GM18508 (cell line): ENCODE measurements at regions not wholly inside any gene's neighbourhood (a gene's known extent, or its start where the extent isn't known, plus 50 kb on each side); places are given as distances from the start of the nearest gene placed in this dataset.

ENCODE experiments used
- ATAC-seq: cut with Tn5 transposase; IDR thresholded peaks from one replicate; pipeline ENCODE4 v1.9.1; 2021; ENCODE audit warnings: moderate number of reproducible peaks; ENCODE audit not compliant: insufficient read depth, unreplicated experiment

DNA sequence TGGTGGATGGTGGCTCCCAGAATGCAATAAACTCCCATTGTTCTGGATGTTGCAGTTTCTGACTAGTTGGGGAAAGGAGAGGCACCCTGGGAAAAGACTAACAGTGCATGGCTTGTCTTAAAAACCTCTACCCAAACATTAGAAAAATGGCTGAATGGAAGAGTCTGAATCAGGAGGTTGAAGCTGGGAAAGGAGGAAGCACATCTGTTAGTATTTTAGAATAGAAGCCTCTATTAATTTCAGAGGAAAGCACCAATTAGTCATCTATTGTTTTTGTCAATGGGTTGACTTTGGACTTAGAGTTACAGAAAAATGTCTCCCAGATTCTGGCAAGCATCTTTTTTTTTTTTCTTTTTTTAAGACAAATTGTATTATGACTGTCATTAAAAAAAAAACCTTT lies 56.1 kb upstream of the ELMO1 start:
- ATAC-seq, result no peak

DNA sequence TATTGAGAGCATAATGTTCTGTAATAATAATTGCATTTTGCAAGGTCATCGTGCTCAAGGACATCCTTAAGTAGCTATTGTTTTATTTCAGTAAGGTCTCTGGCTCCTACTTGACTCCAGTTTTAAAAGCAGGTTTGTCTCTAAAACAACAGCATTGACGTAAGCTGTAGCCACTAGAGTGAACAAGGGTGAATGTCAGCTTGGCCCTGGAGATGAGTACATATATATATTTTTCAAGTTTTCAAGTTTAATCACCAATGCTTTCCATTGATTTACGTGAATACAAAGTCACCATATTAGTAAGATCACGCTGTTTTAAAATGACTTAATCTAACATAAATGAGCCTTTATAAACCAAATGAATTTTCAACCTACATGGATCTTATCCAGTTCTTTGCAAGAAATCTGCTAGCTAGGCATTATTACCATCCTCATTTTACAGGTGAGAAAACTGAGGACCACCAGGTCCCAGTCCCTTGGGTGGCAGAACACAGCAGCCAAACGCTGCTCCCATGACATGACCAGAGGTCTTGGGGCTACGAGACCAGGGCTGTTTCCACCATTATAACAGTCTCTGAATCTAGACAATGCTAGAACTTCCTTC lies 57.2 kb upstream of the ELMO1 start:
- ATAC-seq, result no peak

DNA sequence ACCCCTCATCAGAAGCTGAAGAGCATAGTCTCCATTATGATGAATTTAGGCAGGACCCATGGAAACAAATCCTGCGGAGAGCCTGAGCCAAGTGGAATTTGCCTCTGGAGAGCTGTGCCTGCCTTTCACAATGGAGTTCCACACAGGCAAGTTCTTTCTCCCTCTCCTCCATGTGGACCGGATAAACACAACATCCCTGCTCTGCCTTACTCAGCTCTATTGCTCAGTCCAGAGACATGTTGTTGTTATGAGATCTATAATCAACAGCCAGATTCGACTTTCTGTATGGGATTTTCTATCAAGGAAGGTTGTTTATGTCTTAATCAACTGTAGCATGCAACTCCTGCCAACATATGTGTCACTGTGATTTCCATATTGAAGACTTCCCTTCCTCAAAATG lies 59.5 kb upstream of the ELMO1 start:
- ATAC-seq, result no peak

DNA sequence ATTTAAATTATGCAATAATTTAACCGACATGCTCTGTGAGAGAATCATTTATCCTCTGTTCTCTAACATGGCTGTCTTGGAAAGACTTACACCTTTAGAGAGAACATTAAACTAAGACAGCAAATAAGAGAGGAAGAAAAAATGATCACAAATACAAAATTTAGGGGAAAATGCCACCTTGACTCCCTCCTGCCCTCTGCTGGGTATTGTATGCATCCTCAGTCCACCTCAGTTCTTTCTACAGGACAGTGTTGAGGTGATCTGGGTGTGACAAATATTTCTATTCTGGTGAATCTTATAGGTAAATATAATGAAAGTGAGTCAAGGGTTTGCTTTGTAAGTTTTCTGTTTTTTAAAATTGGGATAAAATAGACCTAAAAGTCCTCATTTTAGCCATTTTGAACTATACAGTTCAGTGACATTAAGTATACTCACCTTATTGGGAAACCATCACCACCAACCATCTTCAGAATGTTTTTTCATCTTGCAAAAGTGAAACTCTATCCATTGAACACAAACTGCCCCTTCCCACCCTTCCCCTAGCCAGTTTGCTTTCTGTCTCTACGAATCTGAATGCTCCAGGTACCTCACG lies 61.5 kb upstream of the ELMO1 start:
- no peak for ATAC-seq

DNA sequence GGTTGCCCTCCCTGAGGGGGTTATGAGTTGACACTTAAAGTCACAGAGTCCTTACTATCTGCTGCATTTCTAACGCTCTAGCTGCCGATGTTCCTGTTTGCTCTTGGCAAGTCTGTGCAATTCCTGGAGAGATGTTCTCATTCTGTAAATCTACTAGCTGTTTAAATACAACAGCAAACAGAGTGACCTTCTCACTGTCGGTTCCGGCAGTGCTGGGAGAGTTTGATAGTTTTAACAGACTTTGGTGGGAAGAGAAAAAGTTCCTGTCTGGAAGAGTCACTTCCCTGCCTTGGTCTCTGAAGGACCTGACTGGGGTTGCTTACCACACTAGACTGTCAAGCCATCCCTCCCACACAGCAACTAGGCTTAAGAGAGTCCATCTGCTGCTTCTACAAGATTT lies 63.3 kb upstream of the ELMO1 start:
- no peak for ATAC-seq

DNA sequence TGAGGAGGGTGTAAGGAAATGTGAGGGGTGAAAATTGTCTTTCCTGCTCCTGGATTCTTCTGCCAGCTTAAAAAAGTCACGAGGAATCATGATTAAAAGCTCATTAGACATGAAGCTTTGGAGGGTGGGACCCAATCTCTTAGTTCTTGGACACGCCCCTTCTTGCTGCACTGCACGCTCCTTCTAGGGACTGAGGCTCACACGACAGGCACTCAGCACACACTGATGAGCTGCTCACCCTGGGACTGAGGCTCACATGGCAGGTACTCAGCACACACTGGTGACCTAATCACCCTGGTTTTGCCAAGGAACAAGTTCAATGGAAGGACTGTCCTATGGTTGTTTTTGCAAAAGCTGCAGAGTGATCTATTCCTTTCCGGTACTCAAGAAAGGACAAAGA lies 65.8 kb upstream of the ELMO1 start:
- no peak for ATAC-seq

DNA sequence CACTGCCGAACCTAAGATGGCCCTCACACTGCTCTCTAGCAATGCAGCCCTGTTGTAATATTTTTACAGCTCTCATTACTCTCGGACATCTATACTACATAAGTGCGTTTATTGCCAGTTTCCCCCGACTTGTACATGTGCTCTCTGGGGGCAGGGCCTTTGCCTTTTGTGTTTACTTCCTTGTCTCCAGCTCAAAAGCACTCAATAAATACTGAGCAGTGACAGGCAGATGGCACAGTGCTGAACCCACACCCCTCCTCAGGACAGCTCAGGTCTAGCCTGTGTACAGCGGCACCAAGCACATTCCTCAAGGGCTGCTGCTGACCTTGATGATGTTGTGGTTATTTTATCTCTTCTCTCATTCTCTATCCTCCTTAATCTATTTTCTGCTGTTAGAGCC lies 68.0 kb upstream of the ELMO1 start:
- ATAC-seq, result no peak

DNA sequence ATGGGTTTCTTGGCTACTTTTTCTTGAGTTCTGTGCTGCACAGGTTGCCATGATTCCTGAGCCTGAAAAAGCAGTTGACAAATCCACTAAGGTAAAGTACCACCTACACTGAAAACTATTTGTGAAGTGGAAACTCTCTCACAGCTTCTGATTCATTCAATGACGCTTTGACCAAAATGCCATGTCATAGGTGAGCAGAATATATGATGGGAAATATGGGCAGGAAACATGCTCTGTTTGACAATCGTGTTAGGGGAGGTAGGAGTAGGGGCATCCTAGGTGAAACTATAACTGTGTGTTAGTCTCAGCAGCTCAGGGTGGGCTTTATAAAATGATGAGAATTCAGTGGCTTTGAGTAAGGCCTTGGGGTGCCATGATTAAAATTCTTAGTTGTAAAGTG lies 69.6 kb upstream of the ELMO1 start:
- ATAC-seq, result no peak

DNA sequence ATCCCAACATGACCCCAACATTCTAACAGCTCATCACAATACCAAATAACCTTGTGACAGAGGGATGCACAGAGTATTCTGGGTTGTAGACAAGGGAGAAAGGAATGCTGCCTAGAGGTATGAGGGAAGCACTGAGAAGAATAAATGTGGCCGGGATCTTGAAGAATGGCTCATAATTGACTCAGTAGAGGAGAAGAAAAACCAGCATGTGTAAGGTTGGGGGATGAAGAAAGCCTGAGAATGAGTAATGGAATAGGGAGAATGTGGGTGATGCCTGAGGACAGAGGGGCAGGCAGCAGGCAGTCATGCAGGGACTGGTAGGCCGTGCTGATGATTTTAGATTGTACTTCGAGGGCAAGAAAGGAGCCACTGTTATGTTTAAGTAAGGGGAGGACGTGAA lies 75.4 kb upstream of the ELMO1 start:
- no peak for ATAC-seq

DNA sequence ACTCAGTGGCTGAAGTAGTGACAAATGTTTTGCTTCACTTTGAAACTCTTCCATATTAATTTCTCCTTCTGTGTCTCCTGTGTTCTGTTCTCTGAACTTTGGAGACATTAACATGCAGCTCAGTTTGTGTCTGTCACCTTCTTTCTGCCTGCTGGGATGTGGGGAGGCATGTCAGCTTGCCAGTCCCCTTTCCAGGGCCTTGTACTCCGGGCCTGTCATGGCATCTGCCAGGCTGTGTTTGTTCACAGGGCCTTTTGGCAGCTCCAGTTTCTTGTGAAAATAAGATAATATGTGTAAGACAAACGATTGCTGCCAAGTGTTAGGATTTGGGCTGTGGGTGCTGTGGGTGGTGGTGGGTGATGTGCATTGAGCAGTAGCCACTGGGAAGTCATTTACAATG lies 76.1 kb upstream of the ELMO1 start:
- ATAC-seq, result no peak

DNA sequence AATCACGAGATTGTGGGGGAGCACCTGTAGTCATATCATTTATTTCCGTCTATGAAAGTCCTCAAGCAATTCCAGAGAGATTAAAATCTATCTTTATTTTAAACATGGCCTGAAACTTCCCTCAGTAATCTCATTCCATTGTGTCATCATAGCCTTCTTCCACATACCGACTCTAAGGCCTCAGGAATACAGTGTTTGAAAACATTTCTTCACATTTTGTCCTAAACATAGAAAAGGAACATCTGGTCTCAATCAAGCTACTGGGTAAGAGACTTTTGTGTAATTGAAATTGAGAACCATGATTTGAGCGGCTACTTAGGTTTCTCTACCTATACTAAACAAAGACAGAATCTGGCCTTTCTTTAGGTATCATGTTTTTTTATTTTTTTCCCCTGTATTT lies 78.0 kb upstream of the ELMO1 start:
- ATAC-seq, result no peak

DNA sequence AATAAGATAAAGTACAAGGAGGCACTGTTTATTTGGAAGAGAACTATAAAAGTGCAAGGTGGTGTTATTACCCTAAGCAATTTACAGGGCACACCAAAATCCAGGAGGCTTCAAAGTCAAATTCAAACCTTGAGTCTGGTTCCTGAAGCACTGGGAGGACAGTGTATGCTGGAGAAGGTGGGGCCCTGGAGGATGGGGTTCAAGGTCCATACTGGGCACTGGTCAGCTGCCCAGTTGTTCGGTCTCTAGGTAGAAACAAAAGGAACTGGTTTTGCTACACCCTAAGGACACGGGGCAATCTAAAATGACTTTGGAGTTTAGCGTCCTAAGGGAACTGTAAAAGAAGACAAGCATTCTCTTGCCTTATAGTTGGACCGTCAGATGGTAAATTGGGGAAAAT lies 78.4 kb upstream of the ELMO1 start:
- ATAC-seq, result no peak

DNA sequence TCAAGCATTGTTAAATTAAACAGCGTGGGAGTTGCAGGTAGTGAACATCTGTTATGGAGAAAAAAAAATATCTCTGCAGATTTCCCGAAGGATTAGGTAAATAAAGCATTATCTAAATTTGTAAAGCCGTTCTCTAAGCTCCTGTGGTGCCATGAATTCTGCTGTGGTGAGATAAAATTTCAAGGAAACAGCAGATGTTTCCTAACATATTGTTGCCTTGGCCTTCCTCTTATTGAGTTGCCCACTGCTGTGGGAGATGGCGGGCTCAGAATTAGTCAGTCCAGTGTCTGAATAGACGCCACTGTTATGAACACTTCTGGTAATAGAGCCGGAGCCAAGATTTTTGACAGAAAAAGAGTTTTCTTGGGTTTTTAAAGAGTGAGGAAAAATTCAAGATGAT lies 82.6 kb upstream of the ELMO1 start:
- ATAC-seq, result no peak

DNA sequence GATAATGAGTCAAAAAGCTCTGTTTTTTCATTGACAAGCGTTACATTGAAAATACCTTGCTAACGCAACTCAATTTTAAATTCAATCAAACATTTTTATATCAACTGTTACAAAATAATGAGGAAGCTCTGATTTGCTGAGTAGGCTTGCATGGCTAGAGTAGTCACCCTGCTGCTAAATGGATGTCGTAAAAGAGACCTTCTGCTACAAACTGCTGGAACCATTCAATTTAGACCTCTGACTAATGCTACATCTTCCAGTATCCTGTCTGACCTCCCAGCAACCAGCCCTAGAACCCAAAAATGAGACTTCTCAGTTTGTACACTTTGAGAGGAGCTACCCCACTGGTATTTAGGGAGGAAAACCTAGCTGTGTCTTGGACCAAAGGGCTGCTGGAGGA lies 84.0 kb upstream of the ELMO1 start:
- no peak for ATAC-seq

DNA sequence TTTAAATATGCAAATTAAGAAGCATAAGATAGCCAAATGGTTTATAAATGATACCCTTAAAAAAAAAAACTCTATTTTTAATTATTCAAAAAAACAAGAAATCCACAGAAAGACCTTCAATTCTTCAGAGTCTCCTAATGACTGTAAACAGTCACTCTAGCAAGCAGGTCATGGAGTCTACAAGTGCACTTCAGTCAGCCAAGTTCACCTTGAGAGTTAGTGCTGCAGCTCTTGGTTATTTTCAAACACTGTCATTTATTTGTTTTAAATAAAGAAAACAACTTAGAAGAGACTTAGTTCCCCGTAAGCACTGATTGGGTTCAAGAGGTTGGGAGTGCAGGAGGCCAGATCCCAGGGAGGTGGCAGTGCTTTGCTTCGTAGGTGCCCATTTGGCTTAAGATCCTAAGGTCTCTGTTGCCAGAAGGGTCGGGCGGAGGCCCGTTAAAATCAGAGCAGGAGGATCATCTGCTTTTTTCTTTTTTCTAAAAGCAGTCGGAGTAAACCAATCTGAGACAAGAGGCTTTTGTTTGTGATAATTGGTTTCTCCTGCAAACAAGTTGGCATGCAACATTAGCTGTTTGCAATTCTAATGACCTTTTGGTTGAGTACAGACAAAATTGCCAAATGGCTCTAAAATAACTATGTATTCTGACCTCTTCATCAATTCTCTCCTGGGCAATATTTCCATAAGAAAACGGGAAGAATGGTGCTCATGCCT lies 86.4 kb upstream of the ELMO1 start:
- ATAC-seq, result no peak

DNA sequence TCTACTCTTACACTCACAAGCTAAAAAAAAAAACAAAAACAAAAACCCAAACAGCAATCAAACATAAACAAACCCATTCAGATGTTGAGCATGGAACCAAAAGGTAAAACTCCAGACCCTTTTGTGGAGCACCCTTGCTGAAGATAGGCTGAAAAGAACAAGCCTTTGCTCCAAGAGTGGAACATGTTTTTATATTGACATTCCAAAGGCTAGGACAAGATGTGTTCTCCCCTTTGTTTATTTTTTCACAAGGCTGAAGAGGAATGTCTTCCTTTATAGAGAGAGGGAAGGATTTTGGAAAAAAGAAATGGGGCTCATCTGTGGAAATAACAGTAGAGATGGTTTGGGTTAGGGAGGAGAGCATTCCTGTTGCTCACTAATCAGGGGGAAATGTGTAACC lies 87.2 kb upstream of the ELMO1 start:
- ATAC-seq, result no peak

DNA sequence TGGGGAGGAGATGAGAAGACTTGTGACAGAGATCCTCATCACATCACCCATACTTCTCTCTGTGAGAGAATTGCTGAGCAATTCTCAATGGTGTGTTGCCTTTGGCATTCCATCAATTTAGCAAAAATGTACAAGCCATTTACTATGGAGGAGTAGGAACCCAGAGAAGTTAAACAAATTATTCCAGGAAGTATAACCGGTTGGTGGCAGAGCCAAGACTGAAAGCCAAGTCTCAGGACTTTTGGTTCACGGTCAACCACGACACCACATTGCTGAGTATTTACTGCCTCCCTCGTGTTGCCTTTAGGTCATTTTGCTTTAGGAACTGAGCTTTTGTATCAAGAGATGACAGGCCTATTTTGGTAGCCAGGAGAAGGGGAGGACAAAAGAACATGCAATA lies 88.0 kb upstream of the ELMO1 start:
- ATAC-seq, result no peak

DNA sequence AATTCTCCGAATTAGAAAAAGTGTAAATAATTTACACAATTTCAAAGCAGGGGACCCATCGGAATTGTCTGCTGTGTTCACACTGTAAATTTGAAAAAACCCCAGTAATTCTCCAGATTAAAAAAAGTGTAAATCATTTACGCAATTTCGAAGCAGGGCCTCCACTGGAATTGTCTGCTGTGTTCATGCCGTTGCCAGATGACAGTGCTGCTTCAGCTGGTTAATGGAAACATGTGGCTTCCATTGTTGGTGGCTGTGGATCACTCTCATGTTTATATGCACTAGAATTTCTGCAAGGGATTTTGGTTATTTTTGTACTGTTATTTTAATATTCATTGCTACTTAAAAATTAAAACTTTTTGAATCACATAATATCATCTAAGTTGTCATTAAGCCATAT lies 88.8 kb upstream of the ELMO1 start:
- ATAC-seq, result no peak

DNA sequence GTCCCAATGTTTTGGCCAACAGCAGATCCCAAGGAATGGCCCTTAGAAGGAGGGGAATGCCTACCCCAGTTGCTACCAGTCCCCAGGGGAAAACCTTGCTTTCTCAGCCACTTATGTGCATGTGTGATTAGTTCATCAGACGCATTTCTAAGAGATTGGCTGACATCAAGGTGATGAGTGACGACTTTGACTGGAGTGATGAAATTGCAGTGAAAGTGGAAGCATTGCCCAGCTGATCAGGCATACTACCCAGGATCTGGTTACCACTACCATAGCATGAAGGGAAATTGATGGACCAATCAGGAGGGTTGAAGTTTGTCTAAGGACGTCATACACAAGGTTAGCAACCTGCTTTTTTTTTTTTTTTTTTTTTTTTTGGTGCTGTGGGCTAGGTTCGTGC lies 90.3 kb upstream of the ELMO1 start:
- ATAC-seq, result no peak

DNA sequence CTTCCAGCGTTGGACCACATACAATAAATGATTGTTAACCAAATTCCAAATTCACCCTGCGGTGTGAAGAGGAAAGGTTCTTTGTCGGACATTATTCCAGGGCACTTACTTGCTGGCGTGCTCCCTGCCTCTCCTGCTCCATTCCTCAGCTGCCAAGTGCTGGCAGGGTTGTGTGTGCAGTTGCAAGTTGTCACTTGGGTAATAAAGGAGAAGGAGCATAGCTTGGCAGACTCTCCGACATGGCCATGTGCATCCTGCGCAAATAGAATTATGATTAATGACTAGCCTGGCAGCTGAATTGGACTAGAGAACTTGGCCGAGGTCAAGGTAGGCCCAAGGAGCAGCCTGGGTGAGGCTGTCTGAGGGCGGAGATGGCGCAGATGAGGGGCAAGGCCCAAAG lies 92.3 kb upstream of the ELMO1 start:
- ATAC-seq, result no peak

DNA sequence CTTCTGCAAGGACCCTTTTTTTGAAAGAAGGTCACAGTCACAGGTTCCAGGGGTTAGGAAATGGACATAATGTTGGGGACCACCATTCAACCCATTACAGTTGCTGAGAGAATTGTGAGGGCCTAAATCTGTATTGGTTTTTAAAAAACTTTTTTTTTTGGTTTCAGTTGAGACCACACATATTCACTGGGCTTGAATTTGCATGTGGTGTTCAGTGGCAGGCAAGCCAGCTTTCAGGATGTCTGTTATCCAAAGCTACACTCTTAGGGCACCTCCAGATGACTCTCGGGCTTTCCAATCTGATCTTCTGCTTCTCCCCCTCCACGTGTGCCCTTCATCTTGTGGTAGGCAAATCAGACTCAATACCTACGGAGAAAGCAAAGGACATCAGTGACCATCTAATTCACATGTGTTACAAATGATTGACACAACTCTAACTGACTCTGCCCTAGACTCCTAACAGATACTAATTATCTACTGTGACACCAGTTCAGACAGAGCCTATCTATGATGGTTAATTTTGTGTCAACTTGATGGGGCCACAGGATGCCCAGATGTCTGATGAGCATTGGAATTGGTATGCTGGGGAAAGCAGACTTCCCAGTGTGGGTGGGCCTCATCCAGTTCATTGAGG lies 93.3 kb upstream of the ELMO1 start:
- peak; percentile 63 for ATAC-seq
